ENCODE measurements at regions not wholly inside any gene's neighbourhood (a gene's known extent, or its start where the extent isn't known, plus 50 kb on each side); places are given as distances from the start of the nearest gene placed in this dataset.
A peak's percentile ranks its signal among the peaks of the same experiment; 100 is the strongest.

- no peak for TF ChIP-seq CTCF (IDR thresholded peaks at IDR 0.05; ENCODE audit: control insufficient read depth, insufficient read depth, low read depth, low read length, missing control alignments)
- H3K4me3 ChIP-seq (ENCODE audit: control insufficient read depth, low read depth, low read length) = no peak overlapping the region
- DNase-seq (ENCODE audit: low read depth) = peak; percentile 5
These were observed 265.9 kb upstream of the SPHKAP start for GRCh38 chr2:228447266-228447915.

GRCh38 chr2:228446734-228447133, 265.2 kb upstream of the SPHKAP start:
- no peak for DNase-seq (ENCODE audit: low read depth)
- TF ChIP-seq CTCF (IDR thresholded peaks at IDR 0.05; ENCODE audit: control insufficient read depth, insufficient read depth, low read depth, low read length, missing control alignments) = no peak
- no peak overlapping the region for H3K4me3 ChIP-seq (ENCODE audit: control insufficient read depth, low read depth, low read length)

GRCh38 chr2:228444161-228444560, 262.7 kb upstream of the SPHKAP start:
- no peak overlapping the region for H3K4me3 ChIP-seq (ENCODE audit: control insufficient read depth, low read depth, low read length)
- no peak for TF ChIP-seq CTCF (IDR thresholded peaks at IDR 0.05; ENCODE audit: control insufficient read depth, insufficient read depth, low read depth, low read length, missing control alignments)
- no peak for DNase-seq (ENCODE audit: low read depth)

- TF ChIP-seq CTCF (IDR thresholded peaks at IDR 0.05; ENCODE audit: control insufficient read depth, insufficient read depth, low read depth, low read length, missing control alignments) = no peak
- no peak overlapping the region for H3K4me3 ChIP-seq (ENCODE audit: control insufficient read depth, low read depth, low read length)
- no peak for DNase-seq (ENCODE audit: low read depth)
These were observed 252.2 kb upstream of the SPHKAP start for GRCh38 chr2:228433721-228434120.

DNA sequence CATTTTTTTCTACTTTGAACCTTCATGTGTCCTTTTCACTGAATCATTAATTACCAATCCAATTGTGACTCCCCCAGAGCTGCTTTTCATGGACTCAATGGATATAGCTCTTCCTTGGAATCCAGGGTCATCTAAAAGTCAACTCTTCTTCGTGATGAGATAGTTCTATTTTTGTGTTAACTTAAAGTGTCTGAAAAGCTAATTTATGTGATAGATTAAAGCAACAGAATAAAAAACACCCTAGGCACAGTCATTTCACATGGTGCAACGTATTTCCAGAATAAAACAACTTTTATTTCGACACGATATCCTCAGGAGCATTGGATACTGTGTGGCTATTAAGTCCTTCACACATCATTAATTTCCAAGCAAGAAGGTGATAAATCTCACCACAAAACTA, 250.6 kb upstream of the SPHKAP start:
- TF ChIP-seq CTCF (IDR thresholded peaks at IDR 0.05; ENCODE audit: control insufficient read depth, insufficient read depth, low read depth, low read length, missing control alignments) = no peak
- DNase-seq (ENCODE audit: low read depth) = no peak
- H3K4me3 ChIP-seq (ENCODE audit: control insufficient read depth, low read depth, low read length) = no peak overlapping the region

DNA sequence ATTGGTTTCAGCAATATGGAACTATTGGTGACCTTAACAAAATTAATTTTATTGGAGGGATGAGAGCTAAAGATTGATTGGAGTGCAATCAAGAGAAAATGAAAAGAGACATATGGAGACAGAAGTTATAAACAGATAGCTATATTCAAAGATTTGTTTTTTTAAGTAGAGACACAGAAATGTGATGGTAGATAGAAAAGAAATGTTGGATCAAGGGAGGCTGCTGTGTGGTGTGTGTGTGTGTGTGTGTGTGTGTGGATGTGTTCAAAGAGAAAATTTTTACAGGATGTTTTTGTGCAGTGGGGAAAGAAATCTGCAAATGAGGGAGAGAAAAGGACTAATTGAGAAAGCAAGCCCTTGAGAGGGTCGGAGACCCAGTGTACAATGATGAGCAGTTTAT, 249.5 kb upstream of the SPHKAP start:
- no peak for TF ChIP-seq CTCF (IDR thresholded peaks at IDR 0.05; ENCODE audit: control insufficient read depth, insufficient read depth, low read depth, low read length, missing control alignments)
- no peak for DNase-seq (ENCODE audit: low read depth)
- H3K4me3 ChIP-seq (ENCODE audit: control insufficient read depth, low read depth, low read length) = no peak overlapping the region

Data from AG09309 (cell line).